T47D (cell line): ENCODE measurements at regions not wholly inside any gene's neighbourhood (a gene's known extent, or its start where the extent isn't known, plus 50 kb on each side); places are given as distances from the start of the nearest gene placed in this dataset.

Experiments
- DNase-seq, 2 experiments: peaks; one replicate each; pipeline versions ENCODE4 v3.0.0 to v3.0.0-alpha.2; 2011 to 2012; ENCODE audit warnings: low read depth in 1 of 2, low spot score in 1 of 2
- JUND ChIP-seq: IDR thresholded peaks from 2 replicates; pipeline ENCODE4 v1.6.1; 2012; ENCODE audit warnings: low read depth
- in situ Hi-C: cut with HindIII; loops from 2 replicates; pipeline ENCODE4 v1.10.0; 2016; ENCODE audit warnings: low sequenced_read_pairs, low pct_unique_long_range_greater_than_20kb

DNA sequence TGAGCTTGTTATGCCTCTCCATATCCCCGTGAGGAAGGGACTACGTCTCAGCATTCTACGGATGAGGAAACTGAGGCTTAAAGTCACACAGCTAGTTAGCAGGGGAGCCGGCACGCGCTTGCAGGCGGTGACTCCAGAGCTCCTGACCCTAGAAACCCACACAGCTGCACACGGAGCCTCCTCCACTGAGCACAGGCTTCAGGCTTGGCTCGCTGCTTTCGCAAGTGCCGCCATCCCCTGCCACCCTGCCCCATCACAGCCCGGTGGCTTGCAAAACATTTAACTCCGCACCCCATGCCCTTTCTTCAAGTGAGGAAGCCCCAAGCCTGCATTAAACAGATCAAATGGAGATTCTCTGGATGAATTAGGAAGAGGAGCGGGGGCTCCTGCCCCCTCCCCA, 138.3 kb downstream of the HSD17B3 start:
- in situ Hi-C loops: no loop called here
- DNase-seq: no peak
- TF ChIP-seq JUND: no peak

DNA sequence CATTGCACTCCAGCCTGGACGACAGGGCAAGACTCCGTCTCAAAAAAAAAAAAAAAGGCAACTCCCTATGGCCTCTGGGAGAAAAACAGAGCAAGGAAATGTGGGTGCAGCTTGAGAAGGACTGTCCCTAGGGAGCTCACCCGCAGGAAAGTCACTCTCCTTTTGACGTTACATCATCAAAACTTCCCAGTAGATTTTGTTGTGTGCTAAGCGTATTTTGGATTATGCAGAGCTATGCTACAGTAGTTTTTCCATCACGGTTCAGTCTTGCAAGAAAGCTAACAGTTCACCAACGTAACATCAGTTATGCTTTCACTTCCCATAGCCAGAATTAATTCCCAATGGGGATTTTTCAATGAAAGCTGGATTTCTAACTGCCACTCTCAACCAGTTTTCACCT, 138.8 kb downstream of the HSD17B3 start:
- in situ Hi-C loops: no loop called here

DNA sequence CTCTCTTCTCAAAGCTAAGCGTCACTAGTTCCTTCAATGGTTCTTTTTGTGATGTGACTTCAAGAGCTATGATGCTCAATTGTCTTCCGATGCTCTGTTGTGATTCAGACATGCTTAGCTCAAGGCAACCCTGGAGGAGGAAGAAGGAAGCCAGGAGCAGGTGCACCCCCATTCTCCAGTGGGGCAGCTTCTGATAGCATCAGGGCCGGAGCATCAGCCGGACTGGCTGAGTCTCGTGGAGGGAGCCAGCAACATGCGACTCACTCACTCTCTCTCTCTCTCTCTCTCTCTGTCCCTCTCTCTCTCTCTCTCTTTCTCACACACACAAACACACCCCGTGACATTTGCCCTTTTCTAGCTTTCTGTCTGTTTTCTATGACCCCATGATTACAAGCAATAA, 140.2 kb downstream of the HSD17B3 start:
- TF ChIP-seq JUND: no peak
- in situ Hi-C loops: no loop called here
- no peak for DNase-seq

More for the DNA sequence above, 138.8 kb downstream of the HSD17B3 start:
- TF ChIP-seq JUND: no peak
- DNase-seq: no peak

- no peak for TF ChIP-seq JUND
- no peak for DNase-seq
- in situ Hi-C loops: no loop called here
Observed at GRCh38 chr9:96160866-96161265, 141.1 kb downstream of the HSD17B3 start.

DNA sequence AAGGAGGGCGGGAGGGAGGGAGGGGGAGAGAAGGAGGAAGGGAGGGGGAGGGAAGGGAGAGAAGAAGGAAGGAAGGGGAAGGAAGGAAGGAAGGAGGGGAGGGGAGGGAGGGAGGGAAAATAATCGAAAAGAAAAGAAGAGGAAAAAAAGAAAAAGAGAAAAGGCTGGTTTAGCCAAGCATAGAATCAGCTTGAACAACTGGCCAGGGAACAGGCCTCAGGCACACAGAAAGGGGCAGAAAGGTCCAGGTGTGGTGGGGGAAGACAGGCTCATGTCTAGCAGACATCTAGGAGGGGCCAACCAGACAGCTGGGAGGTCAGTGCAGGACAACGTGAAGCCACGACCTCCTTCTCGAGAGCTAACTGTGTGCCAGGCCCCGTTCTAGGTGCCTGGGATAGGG, 141.8 kb downstream of the HSD17B3 start:
- in situ Hi-C loops: no loop called here
- no peak for TF ChIP-seq JUND
- DNase-seq: no peak

DNA sequence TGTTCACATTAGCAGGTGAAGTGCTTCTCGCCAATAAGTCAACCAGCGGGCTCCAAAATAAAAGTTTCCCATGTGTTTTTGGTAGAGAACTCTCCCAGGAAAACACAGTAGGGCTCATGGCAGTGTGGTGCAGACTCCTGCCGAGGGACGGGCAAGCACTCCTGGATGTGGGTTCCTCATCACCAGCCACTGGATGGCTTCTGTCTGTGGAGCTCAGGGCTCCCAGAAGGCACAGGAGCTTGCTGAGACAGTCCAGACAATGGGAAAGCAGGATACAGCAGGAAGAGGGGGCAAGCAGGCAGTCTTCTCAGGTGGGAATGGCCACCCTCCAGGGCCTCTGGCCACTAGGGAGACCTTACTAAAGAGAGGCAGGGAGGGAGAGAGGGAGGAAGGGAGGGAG, 142.4 kb downstream of the HSD17B3 start:
- in situ Hi-C loops: no loop called here
- no peak for DNase-seq
- TF ChIP-seq JUND: no peak

DNA sequence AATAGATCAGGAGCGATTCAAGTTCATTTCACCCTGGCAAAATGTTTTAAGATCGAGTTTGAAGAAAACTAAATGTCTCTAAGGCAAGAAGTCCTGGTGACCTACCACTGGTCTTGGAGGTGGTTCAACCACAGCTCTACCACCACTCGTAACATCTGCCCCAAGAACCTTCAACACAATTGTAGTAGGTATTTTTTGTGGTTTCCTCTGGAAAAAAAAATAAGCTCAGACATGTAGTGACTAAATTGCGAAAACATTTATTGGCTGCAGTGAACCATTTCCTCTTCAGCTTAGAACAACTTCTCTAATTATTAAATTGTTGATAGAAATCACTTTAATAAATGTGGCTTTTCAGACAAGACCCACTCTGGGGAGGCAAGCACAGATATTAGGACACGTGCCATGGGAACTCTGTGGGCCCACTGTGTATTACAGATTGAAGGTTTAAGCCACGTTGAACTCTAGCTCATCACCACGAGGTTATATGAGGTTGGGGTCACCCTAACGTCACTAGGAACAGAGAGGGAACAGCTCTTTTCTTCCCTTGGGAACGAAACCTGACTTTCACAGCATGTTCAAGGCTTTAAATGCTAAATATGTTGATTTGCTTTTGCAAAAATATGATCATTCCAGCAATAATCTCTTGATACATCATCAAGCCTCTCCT, 142.9 kb downstream of the HSD17B3 start:
- no peak for DNase-seq

GRCh38 chr9:96158147-96158546, 143.8 kb downstream of the HSD17B3 start:
- in situ Hi-C loops: no loop called here
- TF ChIP-seq JUND: no peak
- no peak for DNase-seq

More for the DNA sequence above, 142.9 kb downstream of the HSD17B3 start:
- in situ Hi-C loops: no loop called here
- no peak for TF ChIP-seq JUND

DNA sequence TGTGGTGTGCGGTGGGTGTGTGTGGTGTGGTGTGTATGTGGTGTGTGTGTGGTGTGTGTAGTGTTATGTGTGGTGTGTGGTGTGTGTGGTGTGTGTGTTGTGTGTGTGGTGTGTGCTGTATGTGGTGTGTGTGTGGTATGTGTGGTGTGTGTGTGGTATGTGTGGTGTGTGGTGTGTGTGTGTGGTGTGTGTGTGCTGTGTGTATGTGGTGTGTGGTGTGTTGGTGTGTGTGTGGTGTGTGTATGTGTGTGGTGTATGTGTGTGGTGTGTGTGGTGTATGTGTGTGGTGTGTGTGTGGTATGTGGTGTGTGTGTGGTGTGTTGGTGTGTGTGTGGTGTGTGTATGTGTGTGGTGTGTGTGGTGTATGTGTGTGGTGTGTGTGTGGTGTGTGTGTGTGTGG, 144.3 kb downstream of the HSD17B3 start:
- no peak for TF ChIP-seq JUND
- DNase-seq: no peak
- in situ Hi-C loops: no loop called here

- TF ChIP-seq JUND: no peak
- in situ Hi-C loops: no loop called here
- DNase-seq: no peak
Observed at GRCh38 chr9:96156171-96156974, 145.6 kb downstream of the HSD17B3 start.

DNA sequence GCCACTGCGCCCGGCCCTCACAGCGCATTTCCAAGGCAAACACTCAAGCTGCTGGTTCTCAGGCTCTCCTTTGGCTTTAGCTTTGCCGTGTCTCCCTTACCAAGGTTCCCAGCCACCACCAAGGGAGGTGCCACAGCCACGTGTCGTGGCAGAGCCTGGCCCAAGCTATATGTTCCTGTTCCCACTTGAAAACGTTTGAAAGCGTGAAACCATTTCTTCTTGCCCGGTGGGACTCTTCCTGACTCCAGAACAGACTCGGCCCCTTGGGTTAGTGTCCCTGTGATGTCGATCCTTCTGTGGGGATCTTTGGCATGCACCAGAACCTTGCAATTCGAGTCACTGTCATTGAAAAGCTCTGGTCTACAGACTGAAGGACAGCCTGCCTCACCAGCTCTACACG, 147.9 kb downstream of the HSD17B3 start:
- TF ChIP-seq JUND: no peak
- in situ Hi-C loops: no loop called here
- no peak for DNase-seq

DNA sequence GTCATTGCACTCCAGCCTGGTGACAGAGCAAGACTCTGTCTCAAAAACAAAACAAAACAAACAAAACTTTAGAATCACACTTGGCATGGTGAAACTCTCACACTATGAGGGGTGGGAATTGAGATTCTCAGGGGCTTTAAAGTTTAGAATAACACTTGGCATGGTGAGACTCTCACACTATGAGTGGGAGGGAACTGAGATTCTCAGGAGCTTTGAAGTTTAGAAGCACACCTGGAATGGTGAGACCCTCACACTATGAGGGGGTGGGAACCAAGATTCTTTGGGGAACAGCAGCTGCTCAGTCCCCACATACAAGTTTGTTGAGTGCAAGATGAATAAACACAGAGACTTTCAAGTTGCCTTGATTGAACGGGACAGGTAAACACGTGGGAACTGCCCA, 149.4 kb downstream of the HSD17B3 start:
- no peak for DNase-seq
- in situ Hi-C loops: no loop called here
- no peak for TF ChIP-seq JUND
